GM18508 (cell line): ENCODE measurements at regions not wholly inside any gene's neighbourhood (a gene's known extent, or its start where the extent isn't known, plus 50 kb on each side); places are given as distances from the start of the nearest gene placed in this dataset.

Experiments used
- ATAC-seq: cut with Tn5 transposase; IDR thresholded peaks from one replicate; pipeline ENCODE4 v1.9.1; 2021; ENCODE audit warnings: moderate number of reproducible peaks; ENCODE audit not compliant: insufficient read depth, unreplicated experiment

DNA sequence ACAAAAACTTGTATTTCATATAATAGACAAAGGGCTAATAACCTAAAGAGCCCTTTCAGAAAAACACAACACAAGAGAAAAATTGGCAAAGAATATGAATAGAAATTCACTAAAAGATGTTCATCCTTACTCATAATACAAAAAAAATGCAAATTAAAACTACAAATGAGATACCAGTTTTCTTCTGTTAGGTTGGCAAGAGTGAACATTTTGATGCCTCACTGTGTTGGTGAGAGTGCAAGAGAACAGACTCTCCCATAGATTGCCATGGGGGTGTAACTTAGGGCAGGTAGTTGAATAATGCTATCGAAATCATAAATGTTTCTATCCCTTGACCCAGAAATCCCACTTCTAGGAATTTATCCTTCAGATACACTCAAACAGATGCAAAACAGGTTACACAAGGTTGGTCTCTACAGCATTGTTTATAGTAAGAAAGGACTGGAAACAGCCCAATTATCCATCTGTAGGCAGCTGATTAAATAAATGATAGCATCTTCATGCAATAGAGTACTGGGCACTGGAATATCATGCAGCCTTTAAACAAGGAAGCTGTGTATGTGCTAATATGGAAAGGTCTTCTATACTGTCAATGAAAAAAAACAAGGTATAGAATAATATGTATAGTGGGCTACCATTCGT lies 146.3 kb downstream of the TLE3 start:
- no peak for ATAC-seq

DNA sequence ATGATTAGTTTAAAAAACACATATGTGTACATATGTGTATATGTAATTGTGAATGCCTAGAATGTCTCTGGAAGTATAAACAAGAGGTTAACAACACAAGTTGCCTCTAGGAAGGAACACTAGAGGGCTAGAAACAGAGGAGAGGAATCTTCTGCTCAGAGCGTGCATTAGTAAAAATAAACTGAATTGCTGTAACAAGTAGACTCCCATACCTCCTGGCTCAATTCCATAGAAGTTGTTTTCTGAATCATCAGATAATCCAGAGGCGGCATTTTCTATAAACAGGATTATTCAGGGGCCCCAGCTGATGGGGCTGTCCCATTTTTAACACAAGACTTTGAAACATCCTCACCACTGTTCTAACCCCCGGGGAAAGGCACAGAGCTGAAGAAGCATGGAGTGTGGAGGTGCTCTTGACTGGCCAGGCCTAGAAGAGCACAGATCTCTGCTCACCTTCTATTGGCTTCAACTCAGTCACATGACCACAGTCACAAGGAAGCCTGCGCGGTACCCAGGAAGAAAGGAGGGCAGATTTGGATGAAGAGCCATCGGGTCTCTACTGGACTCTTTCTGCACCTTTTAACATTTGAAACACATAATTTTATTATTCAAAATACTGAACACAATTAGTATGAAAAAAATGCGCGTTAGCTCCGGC lies 145.7 kb downstream of the TLE3 start:
- ATAC-seq, result no peak

DNA sequence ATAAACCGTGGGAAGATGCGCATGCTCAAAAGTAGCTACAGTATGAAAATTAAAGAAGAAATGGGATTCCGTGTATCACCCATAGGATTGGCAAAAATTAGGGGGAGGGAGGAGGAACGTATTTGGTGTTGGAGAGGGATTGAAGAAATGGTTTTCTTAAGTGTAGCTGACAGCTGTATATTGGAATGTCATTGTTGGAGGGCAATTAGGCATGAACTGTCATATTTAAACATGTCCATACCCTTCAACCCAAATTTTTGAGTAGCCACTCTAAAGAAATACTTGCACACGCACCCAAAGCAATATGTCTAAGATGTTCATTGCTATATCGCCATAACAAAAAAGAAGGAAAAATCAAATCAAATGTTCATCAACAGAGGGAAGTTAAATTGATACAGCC lies 144.7 kb downstream of the TLE3 start:
- ATAC-seq, result no peak

DNA sequence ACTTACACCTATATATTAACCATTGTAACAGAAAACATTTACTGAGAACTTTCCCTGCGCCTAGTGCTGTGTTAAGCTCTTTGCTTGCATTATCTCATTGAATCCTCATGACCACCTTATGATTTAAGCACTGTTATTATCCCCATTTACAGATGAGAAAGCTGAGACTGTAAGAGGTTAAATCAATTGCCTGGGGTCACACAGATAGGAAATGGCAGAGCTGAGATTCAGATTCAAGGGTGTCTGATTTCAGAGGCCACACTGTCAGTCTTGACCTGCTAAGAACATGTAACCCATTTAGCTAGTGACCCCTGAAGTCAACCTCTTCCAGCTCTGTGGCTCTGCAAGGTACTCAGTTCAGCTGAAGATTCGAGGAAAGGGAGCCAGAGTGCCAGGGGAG lies 143.9 kb downstream of the TLE3 start:
- no peak for ATAC-seq

DNA sequence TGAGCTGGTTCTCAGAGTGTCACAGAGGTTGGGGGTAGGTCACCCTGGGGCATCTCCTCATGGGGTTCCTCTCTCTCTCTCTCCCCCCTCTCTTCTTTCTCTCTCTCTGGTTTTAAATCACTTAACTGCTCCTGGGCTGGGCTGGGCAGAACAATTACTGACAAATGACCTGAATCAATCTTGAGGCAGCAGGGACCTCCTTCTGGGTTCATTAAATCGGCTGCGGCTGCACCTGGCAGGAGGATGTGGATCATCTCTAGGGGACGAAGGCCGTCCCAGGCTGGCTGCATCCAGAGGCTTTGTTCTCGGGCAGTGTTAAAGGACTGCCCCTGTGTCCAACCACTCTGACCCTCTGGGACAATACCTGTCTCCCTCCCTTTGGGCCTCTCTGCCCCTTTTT lies 143.1 kb downstream of the TLE3 start:
- ATAC-seq, result no peak

DNA sequence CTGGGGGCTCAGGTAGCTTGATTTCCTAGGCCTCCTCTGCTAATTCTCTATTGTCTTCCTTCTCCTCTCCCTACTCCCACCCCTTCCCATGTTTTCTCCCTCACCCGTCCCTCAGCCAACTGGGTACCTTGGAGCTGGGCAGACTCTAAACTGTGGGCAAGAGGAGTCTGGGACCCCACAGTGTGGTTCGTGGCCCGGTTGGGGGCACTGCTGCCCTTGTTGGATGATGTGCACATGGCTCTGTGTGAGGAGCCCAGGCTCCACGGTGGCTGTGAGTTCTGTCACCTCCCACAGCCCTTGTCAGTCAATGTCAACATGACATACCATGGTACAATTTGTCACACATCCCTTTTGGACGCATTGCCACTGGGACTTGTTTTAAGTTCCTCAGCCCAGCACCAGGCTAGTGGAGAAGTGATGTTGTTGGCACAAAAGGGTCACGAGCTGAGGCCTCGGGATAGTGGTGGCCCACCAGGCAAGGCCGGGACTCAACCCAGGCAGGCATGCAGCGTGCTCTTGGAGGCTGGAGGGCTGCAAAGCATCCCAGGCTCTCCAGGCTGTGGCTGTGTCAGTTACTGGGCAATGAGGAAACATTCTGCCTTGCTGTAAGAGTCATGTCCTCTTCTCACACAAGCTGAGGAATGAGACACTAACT lies 142.3 kb downstream of the TLE3 start:
- ATAC-seq, result no peak

DNA sequence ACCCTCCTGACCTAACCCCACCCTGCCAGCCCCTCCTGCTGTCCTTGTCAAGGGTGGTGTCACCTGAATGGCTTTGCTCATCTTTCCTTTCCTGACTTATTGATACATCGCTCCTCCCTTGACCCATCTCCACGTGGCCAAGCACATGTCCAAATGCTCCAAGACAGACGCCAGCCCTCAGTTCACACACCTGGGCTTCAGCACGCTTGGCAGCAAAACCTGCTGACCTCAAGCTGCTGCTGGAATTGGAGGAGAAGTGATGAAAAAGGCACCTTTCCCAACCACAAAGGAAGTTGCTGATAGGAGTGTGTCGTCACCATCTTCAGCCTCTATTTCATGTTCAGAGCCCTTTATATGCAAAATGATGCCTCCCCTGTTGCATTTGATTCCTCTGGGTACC lies 141.3 kb downstream of the TLE3 start:
- ATAC-seq, result no peak

DNA sequence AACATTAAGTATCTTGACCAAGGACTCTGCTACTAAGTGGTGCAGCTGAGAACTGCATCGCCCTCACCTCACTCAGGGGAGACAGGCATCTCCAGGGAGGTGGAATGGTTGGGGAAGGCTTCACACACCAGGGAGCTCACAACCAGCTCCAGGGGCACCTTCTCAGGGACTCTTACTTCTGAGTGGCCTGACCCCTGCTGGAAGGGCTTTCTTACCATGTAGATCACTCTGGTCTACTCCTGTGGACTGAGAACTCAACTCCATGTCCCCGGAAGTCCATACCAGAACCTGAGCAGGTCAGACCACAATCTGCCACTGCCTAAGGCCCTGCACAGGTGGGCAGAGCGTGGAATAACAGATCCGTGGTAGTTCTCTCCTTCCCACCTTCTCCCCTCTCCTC lies 140.5 kb downstream of the TLE3 start:
- no peak for ATAC-seq

DNA sequence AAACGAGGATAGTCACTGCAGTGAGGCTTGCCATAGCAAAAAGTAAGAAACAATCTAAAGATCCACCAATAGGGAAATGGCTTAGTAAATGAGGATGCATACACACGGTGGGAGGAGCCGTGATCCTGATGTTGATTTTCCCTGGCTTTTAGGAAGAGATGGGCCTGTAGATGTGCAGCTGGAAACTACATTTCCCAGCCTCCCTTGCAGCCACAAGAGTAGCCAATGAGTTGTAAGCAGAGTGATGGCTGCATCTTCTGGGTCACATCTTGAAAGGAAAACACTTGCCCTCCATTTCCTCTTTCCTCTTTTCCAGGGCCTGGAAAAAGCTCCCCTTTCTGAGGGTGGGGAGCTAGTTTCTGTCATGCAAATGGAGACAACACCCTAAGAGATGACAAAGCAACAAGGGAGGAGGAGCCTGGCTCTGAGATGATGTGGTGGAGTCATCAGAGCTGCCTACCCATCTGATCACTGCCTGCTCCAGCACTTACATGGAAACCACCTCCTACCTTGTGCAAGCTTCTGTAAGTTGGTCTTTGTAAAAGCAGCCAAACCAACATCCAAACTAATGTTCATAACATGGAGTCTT lies 139.1 kb downstream of the TLE3 start:
- ATAC-seq, result no peak

DNA sequence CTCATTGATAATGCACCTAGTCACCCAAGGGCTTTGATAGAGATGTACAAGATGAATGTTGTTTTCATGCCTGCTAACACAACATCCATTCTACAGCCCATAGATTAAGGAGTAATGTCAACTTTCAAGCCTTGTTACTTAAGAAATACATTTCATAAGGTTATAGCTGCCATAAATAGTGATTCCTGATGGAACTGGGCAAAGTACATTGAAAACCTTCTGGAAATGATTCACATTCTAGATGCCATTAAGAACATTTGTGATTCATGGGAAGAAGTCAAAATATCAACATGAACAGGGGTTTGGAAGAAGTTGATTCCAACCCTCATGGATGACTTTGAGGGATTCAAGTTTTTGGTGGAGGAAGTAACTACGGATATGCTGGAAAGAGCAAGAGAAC lies 135.2 kb downstream of the TLE3 start:
- no peak for ATAC-seq

DNA sequence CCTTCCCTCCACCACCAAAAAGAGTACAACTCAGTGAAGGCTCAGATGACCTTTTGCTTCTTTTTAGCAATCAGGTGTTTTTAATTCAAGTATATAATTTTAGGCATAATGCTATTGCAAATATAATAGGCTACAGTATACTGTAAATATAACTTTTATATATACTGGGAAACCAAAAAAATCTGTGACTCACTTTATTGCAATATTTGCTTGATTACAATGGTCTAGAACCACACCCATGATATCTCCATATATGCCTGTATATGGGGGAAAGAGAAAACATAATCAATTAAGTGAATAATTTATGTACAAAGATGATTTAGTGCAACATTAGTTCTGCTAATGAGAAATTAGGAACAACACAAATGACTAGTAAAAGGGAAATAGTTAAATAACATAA lies 134.3 kb downstream of the TLE3 start:
- no peak for ATAC-seq

DNA sequence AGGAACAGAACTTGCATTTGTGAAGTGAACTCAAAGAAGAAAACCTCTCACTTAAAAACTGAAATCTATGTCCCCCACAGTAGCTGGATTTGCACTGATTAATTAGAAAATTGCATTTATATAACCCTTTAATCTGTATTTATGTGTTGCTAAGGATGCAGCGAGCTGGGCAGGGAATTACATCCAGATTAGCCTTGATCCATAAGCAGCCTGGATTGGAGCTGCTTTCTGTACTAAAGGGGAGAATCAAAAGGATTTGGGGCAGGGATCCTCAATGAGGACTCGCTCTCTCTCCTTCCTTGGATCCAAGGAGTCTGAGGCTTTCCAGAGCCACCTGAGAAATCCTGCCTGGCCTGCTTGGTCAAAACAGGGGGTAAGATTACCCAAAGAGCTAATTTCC lies 125.9 kb downstream of the TLE3 start:
- no peak for ATAC-seq

DNA sequence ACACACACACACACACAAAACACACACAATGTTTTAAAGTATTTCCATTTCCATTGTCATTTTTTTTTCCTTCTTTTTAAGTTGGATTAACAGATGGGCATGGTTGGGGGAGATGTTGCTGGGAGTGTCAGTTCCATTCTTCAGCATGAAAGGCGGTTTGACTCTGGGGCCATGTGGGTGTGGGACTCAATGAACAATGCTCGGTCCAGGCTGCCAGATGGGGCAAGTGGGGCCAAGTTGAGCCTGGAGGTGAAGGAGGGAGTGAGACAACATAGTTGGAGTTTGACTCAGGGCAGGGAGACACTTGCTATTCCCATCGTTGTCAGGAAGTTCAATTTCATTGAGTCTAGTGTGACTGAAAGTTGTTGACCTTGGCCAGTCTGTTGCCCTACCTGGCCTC lies 125.3 kb downstream of the TLE3 start:
- ATAC-seq, result no peak

DNA sequence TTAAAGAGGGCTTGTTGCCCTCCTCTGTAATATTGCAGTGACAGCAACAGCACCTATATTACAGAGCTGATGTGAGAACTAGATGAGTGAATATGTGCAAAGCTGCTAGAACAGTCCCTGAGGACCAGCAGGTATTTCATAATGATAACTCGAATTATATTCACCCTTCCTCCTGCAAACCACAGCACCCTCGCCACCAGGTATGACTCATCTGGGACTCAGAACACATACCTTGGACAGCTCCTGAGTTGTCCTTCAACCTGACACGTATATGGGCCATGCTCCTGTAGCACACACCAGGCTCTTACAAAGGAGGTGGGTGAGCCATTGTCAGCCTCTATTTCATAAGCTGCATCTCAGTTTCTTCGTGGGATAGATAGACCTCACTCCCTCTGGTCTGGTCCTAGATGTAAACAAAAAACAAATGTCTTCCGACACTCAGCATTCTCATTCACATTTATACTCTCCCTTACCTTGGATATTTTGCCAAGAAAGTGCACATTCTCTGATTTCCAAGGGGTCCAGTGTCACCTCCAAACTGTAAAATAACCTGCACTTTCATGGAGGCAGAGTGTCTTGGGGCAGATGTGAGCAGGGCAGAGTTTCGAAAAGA lies 124.5 kb downstream of the TLE3 start:
- ATAC-seq, result no peak

DNA sequence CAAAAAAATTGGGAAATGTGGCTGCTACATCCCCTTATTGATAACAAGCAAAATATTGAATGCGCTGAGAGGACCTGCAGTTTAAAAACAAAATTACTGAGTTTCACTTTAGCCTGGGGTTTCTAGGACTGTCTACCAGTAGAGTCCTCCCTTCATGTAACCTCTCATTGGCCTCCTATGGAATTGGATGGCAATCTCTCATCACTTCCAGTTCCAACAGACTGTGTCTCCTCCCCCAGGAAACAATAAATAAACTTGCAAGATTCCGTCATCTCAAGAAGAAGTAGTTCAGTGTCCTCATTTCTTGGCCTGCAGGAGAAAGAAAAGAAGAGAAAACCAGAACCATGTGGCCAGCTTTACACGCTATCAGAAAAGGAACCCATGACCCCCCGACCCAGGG lies 123.8 kb downstream of the TLE3 start:
- ATAC-seq, result no peak

DNA sequence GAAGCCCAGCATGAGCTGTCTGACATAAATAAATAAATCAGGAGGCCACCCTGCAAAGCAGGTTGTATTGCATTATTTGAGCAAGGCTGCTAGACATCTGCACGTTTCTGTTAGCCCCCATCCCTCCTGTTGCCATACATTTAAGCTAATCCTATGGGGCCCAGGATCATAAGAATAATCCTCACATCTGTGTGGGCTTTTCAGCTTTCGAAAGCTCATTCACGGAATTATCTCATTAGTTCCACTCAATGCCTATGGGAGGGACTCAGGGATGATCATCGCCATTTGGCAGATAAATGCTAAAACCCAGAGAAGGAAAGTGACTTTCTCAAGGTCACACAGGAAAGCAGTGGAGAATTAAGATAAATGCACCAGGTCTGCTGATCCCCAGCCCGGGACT lies 123.4 kb downstream of the TLE3 start:
- no peak for ATAC-seq

DNA sequence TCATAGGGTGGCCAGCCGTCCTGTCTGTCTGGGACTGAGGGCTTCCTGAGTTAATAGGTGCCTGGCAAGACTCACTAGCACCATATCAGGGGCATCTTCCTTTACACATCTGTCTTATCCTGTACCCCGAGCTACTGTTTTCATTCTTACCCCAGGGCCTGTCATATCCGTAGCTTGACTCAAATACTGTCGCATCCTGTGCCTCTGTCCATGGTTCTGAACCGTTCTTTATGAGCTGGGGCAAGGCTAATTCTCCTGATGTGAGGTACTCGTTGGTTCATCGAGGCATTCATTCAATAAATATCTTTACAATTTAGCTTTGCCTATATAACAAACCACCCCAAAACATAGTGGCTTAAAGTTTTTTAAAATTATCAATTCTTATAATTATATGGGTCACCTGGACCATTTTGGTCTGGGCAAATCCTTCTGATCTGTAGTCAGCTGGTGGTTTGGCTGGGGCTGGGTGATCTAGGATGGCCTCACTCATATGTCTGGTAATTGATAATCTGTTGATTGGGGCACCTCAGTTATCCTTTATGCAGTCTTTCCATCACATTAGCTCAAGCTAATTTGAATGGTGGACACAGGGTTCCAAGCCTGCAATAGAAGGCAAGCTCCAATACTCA lies 121.2 kb downstream of the TLE3 start:
- no peak for ATAC-seq

DNA sequence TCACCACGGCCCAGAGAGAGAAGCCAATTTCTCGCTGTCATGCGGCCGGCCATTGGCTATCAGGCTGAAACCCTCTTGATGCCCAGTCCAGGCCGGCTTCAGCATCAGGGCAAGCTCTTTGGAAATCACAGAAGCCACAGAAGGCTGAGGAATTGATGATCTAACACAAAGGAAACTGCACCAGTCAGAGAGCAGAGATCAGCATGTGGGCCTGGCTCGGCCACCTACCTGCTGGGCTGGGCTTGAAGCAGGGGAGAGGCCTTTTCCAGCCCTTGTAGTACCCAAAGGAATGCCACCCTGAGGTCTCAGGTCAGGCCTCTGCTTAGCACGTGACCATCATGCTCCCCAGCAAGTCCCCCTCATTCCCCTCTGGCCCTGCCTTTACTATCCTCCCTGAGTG lies 119.1 kb downstream of the TLE3 start:
- no peak for ATAC-seq

DNA sequence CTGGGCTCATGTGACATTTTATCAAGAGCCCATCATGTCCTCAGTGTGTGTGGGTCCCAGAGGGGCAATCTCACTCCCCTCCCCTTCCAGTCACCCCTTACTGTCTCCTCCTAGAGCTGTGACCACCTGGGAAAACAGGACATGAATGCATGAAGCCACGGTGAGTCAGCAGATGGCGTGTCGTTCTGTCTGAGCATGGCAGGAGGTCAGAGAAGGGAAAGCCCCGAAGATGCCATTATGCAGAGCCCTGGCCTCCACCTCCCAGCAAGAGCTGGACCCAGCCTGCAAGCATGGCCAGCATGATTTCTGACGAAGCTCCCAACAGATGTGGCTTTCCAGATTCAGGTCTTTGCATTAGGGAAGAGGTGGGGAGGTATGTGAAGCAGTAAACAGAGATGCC lies 118.5 kb downstream of the TLE3 start:
- ATAC-seq, result peak; percentile 14

DNA sequence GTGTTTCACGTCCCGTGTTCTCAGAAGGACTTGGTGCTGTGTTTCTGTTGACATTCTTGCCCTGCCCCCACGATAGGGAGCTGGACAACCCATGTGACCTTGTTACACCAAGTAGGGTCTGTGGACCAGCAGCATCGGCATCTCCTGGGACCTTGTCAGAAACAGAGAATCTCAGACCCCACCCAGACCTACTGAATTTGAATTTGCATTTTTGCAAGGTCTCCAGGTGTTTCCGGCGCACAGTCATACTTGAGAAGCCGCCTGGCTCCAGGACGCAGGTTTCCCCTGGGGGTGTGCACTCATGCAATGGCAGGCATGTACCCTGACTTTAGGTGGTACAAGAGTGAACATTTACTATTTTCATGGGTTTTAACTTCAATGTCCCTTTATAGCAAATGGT lies 117.9 kb downstream of the TLE3 start:
- ATAC-seq, result peak; percentile 64
